Cardiac fibroblast (primary cell): ENCODE measurements at regions not wholly inside any gene's neighbourhood (a gene's known extent, or its start where the extent isn't known, plus 50 kb on each side); places are given as distances from the start of the nearest gene placed in this dataset.

Experiments
- DNase-seq, 2 donors: peaks; one replicate each; pipeline versions ENCODE4 v3.0.0 to v3.0.0-alpha.2; 2010; ENCODE audit warnings: low read depth in 2 of 2
- H3K4me3 ChIP-seq, 2 donors: replicated peaks in 1 of 2; 1 replicate in 1 of 2; 2 replicates in 1 of 2; pipeline ENCODE4 v1.5.1; 2011; ENCODE audit warnings: low read depth in 2 of 2, low read length in 2 of 2, mild to moderate bottlenecking in 2 of 2, moderate library complexity in 1 of 2
- TF ChIP-seq, protein P1 (sequence below): IDR thresholded peaks from one replicate; pipeline ENCODE4 v1.5.1; 2011; ENCODE audit warnings: low read depth, mild to moderate bottlenecking, low read length, inconsistent platforms

DNA sequence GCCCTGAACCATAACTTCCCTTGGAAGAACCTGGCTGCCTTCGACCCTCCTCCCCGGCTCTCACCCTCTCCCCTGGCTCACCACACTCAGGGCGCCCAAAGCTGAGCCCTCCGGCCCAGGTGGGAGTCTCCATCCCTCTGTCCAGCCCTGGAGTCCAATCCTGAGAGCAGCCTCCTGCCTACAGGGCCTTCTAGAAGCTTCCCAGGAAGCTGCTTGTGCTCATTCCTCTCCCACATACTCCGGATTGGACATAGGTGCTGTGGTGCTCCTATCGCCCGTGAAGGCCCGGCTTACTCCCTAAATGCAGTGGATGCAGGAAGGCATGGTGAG lies 1332.0 kb downstream of the BRD1 start:
- DNase-seq, result no peak

DNA sequence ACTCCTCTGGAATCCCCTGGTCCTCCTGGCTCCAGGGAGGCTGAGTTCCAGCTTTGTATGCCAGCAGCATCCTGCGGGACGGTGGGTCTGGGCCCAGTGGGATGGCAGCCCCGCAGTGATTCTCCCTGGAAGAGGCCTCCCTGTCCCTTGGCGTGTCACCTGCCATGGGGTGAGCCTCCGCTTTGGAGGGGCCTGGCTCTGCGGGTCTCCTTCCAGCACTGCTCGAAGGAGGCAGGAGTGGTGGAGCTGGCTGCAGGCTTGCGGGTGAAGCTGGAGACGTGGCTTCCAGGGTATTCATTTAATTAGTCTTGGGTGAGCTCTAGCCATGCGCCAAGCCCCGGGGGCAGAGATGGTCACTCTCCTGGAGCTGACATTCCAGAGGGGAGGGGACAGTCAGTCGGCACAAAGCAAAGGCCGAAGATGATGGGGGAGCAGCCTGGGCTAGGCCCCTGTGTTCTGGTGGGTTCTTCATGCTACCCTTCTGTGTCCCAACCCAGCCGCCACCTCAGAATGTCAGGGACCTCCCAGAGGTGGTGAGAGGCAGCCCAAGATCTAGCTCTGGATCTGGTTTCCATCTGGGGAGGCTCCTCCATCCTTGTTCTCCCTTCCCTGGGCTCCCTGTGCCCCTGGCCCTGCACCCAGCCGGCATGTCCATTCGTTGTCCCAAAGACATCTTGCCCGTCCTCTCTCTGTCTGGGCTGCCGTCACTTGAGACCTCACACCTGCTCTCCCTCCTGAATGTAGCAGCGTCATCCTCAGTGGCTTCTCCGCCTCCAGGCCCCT lies 1332.5 kb downstream of the BRD1 start:
- DNase-seq, result no peak
- TF ChIP-seq, protein P1, sequence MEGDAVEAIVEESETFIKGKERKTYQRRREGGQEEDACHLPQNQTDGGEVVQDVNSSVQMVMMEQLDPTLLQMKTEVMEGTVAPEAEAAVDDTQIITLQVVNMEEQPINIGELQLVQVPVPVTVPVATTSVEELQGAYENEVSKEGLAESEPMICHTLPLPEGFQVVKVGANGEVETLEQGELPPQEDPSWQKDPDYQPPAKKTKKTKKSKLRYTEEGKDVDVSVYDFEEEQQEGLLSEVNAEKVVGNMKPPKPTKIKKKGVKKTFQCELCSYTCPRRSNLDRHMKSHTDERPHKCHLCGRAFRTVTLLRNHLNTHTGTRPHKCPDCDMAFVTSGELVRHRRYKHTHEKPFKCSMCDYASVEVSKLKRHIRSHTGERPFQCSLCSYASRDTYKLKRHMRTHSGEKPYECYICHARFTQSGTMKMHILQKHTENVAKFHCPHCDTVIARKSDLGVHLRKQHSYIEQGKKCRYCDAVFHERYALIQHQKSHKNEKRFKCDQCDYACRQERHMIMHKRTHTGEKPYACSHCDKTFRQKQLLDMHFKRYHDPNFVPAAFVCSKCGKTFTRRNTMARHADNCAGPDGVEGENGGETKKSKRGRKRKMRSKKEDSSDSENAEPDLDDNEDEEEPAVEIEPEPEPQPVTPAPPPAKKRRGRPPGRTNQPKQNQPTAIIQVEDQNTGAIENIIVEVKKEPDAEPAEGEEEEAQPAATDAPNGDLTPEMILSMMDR, result no peak
- H3K4me3 ChIP-seq, result no peak overlapping the region

More for the DNA sequence above, 1332.0 kb downstream of the BRD1 start:
- no peak overlapping the region for H3K4me3 ChIP-seq
- TF ChIP-seq, protein P1, result no peak

DNA sequence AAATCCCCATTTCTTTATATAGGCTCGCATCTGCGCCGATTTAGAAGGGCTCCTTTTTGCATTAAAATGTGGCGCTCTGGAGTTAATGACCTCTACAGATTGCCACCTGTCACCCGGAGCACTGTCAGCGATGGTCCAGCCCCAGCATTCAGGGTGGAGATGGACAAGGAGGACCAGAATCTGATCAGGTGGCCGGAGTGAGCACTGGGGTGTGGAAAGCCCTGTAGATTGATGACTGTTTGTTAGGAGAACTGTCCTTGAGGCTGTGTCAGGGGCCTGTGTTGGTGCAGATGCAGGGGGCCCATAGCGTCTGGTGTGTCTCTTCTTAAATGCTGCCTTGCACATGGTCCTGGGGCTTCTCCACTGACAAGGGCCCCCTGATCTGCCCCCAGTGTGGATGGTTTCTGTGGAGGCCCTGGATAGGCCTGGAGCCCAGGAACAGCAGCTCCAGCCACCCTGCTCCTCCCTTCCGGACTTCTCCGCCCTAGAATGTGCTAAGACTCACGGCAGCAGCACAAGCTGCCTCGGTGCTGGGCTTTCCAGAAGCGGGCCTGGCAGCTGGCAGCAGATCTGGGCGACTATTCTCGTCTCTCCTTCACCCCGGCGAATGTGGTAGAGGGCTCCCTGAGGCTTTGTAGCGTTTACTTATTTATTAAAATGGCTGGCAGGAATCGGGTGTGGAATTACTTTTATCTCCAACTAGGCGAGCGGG lies 1333.3 kb downstream of the BRD1 start:
- TF ChIP-seq, protein P1, result no peak
- H3K4me3 ChIP-seq, result no peak overlapping the region
- no peak for DNase-seq

DNA sequence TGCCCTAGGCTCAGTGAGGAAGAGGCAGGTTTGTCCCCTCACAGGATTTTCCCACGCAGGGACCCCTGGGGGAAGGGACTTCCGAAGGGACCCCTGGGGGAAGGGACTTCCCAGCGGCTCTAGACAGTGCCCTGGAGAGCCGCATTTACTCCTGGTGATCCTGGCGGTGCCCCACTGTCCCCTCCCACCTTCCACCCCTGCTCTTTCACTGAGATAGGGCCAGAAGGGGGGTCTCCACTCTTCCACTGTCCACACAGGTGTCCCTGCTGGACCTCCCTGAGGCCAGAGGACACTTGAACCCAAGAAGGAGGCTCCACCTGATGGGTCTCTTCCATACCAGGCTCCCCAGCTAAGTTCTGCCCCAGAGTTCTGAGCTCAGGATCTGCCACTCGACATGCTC lies 1333.9 kb downstream of the BRD1 start:
- TF ChIP-seq, protein P1, result no peak
- no peak for DNase-seq
- H3K4me3 ChIP-seq, result no peak overlapping the region

DNA sequence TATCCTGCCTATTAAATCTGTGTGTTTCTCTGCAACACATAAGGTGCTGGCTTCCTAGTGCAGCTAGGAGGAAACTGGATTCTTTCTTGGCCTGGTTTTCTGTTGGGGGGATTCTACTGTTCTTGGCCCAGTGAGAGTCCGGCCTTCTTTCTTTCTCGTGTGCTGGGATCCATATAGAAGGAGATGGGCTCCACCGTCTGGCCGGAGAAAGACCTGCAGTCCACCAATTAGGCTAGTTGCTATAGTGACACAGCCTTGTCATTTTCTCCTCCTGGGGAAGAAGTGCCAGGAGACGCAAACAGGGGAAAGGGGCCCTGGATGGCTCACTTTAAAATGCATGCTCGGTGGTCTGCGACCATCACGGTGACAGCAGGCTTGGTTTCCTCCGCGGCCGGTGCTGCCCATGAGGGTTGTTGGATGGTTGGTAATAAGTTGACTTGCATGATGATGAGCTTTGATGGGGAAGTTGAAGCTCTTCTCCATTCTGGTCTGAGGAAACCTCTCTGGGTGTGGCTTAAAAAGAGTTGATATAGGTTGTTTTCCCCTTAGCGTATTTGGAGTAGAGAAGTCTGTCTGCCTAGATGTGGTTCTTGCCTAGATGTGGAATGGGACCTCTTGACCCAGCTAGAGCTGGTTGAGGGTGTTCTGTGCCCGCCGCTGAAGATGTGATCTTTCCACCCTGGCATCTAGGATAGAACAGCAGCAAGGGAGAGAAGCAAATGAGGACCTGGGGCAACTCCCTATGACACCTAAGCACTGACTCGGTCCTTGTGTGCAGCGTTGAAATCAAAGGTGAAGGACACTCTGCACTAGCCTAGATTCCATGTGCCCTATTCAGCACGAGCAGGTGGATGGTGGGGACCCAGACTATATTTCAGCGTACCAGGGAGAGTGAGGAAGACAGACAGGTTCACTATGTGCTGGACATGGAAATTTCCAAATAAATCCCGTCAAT lies 1335.0 kb downstream of the BRD1 start:
- TF ChIP-seq, protein P1, result peak; percentile 80
- DNase-seq, result peak; percentile 73 to 77

DNA sequence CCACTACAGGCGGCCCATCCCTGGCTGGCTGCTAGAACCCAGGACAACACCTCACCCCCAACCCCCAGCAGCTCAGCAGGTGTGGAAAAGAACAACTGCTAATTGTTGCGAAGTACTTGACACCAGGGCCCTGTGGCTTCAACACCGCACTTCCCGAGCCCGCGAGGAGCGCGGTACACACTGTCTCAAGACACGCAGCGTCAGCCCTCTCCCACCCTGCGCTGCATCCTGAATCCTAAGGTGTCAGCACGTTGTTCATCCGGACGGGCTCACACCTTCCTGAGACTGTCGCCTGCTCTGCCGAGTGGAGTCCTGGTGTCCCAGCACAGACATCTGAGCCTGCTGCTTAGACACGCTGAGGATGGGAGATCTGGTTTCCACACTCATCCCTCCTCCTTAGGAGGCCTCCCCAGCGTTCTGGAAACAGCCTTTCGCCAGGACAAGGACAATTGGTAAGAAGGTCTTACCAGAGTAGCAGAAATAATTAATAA lies 1336.2 kb downstream of the BRD1 start:
- TF ChIP-seq, protein P1, result no peak
- no peak overlapping the region for H3K4me3 ChIP-seq
- DNase-seq, result no peak

More for the DNA sequence above, 1335.0 kb downstream of the BRD1 start:
- H3K4me3 ChIP-seq, result no peak overlapping the region
